ENCODE measurements at regions not wholly inside any gene's neighbourhood (a gene's known extent, or its start where the extent isn't known, plus 50 kb on each side); places are given as distances from the start of the nearest gene placed in this dataset.
"Not testable (repeated sequence)": the region's sequence is repeated elsewhere in the genome, so short reads cannot be mapped to it uniquely, and the experiment has no call there.

DNA sequence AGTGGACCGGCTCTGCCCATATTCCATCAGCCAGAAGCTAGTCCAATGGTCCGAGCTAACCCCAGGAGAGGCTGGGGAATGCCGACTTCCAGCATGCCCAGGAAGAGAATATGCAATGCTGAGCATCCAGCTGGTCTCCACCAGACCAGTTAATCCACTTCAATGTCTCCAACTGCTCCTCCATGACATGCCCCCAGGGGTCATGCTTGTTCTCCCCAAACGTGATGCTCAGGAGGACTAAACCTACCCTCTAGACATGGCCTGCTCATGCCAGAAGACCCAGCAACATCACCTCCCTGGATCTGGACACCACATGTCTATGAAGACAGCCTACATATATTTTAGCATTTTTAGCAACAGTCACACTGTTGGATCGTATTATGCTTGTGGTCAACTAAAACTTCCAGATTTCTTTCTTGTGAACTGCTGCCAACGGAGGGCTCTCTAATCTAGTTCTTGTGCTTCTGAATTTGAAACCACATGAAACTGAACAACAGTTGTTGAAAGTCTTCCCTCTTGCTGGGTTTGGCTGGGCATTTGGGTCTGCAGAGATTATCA lies 245.1 kb downstream of the SOX9 start:
- DNase-seq (ENCODE audit: low spot score) = no peak

DNA sequence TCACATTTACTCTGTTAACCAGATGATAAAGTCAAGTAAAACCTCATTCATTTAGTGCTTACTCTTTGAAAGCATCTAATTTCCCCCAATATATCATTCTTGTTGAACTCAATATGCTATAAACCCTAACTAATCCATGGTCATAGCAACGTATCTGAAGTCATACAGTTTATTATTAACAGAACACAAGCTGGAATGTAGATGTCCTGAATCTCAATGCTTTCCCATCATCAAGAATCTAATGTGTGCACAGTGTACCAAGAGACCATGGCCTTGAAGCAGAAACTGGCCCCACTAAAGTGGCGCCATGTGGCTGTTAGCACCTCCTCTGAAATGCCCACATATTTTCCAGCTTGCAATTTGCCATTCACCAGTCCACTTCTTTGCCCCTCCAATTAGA lies 245.8 kb downstream of the SOX9 start:
- DNase-seq (ENCODE audit: low spot score) = no peak

DNA sequence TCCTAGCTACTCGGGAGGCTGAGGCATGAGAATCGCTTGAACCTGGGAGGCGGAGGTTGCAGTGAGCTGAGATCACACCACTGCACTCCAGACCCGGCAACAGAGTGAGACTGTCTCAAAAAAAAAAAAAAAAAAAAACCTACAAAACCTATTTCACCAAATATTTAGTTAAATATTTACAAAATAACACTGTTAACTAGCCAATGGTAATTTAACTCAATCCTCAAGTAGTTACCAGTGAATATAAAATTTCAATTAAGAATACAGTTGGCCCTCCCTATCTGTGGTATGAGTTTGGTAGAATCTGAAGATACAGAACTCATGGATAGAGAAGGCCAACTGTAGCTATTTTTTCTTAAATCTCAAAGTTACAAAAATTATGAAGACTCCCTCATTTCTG lies 247.4 kb downstream of the SOX9 start:
- no peak for DNase-seq (ENCODE audit: low spot score)

DNA sequence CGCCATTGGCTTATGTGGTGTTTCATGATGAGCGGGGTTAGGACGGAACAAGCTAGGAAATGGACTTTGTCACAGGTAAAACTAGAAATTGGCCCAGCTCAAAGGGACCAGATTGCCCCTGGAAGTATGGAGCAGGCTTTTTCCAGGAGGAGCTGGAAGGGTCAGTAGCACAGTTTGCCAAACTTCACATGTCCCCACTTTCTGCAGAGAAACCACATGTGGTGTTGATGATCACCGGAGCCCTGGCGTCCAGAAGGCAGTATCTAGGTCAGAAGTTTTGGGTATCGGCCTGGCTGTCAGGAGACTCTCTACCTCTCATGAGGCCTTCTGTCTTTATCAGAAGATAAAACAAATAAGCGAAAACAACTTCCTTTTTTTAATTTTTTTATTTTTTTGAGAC lies 248.5 kb downstream of the SOX9 start:
- no peak for DNase-seq (ENCODE audit: low spot score)

DNA sequence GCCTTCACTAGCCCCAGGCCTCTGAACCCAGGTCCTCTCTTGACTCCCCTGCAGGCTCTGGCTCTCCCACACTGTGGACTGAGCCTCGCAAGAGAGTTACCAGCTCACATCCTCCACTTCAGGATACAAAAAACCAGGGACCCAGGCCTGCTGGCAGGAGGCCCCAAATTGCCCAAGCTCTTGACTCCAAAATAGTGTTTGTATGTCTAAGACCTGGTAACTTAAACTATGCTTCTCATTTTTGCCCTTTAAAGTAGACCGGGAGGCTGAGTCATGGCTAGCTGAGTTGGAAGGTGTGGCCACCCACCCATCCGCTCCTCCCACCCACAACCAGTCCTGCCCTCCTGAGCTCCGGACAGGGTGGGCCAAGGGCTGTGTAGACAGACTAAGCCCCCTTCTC lies 250.0 kb downstream of the SOX9 start:
- no peak for DNase-seq (ENCODE audit: low spot score)

DNA sequence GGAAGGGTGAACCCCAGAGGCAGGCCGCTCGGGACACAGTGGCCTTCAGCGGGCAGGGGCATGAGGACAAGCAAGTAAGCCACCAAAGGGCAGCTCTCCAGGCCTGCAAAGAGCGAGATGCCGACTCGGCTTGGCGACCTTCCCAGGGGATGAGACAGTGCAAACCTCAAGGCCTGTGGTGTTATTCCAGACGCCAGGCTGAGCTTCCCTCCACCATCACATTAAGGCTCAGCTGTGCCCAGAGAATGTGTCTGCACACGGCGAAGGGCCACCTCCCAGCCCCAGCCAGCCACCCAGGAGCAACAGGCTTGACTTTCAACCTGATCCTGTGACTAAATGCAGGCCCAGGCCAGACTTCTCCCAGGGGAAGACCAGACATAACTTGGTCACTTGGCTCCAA lies 251.4 kb downstream of the SOX9 start:
- DNase-seq (ENCODE audit: low spot score) = no peak

DNA sequence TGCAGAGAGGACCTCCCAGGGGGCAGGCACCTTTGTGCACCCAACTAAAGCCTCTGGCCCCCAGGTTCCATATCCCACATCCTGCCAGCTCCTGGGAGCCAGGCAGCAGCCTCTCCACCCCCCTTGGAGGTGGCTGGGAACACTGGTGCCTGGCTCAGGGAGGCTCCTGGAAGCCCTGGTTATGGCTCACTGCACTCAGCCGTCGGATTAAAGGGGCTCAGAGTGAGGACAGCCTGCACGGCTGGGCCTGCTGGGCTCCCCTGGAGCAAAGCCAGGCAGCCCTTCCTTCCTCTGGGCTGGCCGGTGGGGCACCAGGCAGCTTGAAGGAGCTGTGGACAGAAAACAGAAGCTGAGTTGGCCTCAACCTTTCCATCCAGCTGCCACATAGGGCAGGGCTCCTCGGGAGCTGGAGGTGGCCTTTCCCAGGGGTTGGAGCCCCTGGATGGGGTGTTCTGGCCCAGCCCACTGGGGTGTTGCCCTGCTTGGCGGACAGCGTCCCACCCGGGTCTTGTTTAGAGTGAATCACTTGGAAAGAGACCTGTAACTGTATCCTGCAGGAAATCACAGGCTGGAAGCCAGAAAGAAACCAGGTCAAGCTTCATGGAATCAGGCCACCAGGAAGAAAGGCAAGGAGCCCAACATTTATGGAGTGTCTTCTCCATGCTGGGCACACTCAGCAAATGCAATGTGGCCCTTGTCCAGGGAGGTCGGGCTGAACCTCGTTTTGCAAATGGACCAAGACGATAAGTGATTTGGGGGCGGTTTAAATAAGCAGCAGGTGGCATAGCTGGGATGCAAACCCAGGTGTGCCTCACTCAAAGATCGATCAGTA lies 253.3 kb downstream of the SOX9 start:
- DNase-seq (ENCODE audit: low spot score) = no peak

DNA sequence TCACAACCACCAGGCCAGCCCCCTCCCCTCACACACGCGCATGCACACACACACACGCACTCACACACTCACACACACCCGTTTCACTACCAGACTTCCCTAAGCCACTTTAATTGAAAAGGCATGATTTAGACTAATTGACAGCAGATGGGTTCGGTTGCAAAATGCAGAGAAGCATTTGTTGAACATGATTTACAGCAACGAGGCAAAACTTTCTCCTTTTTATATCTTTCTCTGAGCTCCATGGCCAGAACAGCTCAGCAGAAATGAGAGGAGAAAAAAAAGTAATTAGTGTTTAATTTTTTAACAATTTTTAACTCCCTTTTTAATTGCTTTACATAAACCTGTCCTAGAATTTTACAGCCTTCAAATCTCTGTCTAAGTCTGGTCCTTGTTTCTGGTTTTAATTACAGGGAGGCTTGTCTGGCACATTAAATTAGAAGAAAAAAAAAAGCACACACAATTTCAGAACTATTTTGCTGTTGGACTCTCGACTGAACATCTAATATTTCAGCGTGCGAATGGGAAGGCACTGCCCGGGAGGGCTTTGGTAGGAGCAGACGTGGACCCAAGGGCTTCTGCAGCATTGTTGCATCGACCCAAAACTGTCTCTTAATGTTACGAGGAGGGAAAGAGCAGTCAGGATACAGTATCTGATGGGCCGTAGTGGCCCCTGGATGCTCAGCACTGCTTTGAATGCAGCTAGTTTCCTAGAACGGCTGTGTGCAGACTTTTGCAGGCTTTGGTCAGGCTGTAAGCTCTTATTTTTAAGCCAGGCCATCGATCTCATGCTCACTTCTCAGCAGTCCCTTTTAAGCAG lies 255.9 kb downstream of the SOX9 start:
- DNase-seq (ENCODE audit: low spot score) = no peak

DNA sequence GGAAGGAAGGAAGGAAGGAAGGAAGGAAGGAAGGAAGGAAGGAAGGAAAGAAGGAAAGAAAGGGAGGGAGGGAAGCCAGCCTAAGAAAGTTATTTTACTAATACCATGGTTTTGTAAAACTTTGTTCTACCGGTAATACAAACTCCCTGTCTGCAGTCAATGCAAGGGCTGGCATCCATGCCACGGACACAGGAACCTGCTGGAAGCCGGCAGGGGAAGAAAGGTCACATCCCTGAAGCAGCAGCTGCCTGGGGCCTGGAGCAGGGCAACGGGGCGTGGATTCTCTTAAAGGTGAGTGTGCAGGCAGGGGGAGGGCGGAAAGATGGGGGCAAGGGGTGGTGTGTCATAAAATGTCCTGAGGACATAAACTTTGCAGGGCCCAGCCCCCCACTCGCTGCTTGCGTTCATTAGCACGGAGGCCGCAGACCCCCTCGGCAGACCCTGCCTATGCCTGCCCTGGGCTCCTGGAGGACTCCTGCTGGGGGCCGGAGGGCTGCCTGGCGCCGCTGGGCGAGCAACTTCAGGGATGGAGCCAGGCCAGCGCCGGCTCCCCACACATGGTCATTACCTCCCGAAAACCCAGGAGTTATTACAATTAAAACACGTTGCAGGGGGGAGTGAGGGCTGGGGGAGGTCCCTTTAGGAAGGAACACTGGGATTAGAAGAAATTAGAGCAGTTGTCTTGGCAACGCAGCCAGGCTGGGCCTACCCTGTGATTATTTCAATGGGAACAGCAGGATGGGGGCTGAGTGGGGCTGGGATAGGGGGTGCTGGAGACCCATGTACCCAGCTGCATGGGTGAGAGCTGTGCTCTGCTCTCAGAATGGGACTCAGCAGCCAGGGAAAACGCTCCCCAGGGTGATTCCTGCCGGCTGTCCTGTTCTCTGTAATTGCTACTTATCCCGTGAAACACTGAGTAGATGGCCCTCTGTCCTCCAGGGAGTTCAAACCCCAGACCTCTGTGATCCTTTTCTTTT lies 257.9 kb downstream of the SOX9 start:
- no peak for DNase-seq (ENCODE audit: low spot score)

DNA sequence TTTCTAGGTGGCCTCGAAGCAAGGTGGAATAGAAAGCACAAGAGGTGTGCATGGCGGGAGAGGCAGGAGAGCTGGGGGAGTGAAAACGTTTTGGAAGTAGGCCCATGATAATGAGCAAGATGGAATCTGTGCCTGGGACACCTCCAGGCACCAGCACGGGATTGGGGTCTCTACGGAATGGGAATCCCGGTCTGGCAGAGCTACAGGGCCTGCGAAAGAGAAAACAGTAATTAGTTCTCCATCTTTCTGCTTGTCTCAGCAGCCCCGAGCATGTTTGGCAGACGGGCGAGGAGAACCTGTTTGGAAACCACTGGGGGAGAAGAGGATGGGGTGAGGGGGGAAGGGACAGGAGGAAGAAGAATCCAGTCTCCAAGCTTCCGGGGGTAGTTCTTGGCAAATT lies 258.7 kb downstream of the SOX9 start:
- no peak for DNase-seq (ENCODE audit: low spot score)

DNA sequence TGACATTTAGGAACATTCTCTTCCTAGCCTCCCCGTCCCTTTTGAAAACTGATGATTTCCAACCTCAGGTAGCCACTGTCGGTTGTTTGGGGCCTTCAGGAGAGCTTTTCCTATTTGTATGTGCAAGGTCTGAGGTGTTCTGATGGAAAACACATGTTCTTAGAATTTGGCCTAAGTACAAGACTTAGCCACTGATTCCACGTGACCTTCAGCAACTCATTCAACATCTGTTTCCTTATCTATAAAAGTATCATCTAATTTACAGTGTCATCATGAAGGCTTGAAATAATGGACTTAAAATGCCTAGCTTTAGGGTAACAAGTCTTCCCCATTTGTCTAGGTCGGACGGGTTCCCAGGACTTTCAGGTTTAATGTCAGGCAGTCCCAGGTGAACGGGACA lies 259.3 kb downstream of the SOX9 start:
- DNase-seq (ENCODE audit: low spot score) = no peak

DNA sequence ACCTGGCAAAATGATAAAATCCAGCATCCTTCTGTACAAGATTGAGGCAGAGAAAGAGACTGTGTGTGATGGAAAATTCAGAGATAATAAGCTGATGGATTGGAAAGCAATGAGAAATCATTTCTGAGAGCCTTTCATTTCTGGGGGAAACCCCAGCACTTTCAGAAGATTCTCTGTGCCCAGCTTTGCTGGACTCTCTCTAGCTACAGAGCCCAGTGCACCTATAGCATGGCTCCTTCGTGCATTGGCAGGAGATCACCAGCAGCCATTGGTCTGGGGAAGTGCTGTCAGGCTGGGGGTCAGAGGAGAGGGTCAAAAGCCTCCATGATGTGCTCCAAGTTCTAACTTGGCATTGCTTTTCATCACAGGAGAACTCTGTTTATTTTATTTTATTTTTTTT lies 259.9 kb downstream of the SOX9 start:
- DNase-seq (ENCODE audit: low spot score) = no peak

DNA sequence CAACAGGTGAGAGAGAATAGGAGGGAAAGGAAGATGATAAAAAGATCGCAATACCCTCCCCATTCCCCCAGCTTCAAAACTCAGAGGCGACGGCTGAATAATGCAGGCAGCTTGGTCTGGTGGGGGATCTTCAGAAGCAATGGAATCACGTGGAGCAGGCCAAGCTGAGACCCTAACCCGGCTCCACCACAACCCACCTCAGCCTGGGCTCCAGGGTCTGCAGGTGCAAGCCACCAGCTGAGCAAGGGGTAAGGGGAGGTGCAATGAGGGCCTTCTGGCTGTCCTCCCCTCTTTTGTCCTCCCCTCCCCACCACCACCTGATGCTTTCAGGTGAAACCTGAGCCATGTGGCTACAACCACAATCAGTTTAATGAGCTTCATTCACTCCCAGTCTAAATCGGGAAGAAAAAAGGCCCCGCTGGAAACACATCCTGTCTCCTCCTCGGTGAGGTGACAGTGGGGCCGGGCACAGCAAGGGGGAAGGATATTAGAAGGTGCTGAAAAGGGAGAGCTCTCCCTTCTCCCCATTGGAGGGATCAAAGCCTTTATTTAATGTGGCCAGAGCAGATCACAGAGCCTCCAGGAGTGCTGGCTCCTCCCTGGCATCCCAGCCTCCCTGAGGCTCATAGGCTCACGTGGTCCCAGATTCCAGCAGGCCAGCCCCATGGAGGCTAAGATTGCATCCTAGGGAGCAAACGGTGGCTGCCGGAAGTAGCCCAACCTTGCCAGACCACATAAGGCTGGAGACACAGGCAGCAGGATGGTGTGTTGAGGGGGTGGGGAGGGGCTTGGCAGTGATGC lies 261.0 kb downstream of the SOX9 start:
- DNase-seq (ENCODE audit: low spot score) = no peak

DNA sequence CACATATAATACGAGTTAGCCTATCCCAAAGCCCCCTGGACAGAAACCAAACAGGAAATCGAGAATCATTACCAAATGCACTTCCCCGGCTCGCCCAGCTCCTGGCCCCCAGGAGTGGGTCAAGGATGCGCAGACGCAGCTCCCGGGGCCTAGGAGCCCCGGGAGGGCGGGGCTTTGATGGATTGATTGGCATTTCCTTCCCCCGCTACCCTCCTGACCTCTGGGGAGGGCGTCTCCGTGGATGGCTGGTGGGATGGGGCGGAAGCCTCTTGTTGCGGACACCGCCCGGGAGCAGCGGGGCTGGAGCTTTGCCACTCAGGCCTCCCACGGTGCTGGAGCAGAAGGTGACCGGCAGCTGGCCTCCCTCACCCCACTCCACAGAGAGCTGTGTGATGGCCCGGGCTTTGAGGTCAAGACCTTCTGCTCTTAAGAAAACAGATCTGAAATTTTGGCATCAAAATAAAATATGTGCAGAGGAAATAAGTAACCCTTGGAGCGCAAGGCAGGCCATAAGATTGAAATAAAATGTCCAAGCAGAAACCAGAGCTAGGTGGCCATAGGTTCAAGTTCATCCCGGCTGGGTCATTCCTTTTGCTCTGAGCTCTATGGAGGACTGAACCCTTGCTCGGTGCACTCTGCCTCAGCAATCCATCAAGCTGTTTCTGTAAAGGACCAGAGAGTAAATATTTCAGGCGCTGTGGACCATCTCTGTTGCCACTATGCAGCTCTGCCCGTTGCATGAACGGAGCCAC lies 262.3 kb downstream of the SOX9 start:
- no peak for DNase-seq (ENCODE audit: low spot score)

DNA sequence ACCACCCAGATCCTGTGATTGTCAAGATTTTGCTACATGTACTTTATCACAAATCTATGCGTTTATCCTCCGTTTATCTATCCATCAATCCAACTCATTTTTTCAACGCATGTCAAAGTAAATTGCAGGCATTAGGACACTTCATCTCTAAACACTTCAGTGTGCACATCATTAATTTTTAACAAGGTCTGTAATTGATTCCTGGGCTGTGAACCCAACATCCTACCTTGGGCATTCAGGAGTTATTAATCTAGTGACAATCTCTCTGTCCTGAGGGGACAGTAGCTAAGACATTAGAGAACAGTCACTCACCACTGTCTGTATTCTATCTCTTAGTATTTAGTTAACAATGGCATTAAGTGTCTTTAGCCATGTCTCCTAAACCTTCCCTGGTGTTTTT lies 264.7 kb downstream of the SOX9 start:
- DNase-seq (ENCODE audit: low spot score) = no peak

DNA sequence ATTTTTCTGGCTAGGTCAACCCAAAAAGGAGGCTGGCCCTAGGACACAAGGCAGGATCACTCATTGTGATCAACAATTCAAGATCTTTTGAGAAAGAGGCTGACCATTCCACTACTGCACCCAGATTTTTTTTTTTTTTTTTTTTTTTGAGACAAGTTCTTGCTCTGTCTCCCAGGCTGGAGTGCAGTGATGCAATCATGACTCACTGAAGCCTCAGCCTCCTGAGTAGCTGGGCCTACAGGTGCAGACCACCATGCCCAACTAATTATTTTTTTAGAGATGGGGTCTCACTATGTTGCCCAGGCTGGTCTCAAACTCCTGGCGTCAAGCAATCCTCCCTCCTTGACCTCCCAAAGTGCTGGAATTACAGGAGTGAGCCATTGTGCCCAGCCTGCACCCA lies 265.4 kb downstream of the SOX9 start:
- not testable (repeated sequence) for DNase-seq (ENCODE audit: low spot score)

DNA sequence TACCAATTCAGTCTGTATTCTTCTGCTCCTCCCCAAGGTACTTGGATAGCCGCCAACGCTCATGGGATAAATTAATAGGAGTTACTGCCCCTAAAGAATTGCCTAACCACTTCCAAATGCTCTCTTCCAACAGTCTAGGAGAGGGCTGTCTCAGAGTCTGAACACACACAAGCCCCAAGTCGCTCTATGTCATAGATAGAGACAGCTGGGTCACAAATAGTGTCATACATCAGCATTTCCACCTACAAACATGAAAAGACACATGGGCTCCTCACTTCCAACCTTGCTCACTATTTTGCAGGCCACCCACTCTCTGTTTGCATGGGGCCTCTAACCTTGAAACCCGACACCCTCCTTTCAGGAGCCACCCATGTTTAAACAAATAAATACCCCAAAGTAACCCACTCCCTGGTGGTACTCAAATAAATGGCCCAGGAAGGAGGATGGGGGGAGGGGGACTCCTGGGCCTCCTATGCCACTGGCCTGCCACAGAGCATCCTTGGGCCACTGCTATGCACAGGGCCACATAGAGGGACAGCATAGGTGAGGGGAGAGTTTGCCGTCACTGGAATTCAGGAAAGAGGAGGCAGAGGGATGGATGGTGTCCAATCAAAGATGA lies 265.9 kb downstream of the SOX9 start:
- DNase-seq (ENCODE audit: low spot score) = peak; percentile 39

DNA sequence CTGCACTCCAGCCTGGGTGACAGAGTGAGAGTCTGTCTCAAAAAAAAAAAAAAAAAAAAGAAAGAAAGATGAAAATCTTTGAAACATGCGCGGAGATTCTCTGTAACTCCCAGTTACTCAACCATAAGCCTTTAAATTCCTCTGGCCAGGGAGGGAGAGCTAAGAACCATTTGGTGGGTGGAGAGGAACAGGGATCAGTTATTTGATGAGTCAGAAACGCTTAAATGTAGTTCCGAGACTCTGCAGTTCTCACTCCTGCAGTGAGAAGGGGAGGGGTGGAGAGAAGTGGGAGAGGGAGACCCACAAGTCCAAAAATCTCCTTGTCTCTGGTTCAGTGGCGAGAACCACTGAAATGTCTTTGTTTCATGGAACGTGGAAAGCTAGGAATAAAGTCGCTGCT lies 266.7 kb downstream of the SOX9 start:
- DNase-seq (ENCODE audit: low spot score) = peak; percentile 44

DNA sequence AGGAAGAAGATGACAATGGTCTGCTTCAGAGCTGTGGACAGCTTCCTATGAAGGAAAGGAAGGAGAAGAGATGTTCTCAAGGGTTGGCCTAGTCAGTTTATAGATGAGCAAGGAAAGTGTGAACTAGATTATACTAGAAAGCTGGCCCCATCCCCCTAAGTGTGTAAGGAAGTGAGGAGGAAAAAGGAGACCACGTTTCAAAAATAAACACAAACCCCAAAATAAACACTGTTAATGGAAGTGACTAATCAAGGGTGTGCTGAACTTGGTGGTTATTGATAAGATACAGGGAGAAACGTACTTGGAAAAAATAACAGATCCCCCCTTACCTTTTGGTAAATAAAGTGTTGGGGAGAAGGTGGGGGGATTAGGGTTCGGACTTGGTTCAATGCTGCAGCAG lies 267.1 kb downstream of the SOX9 start:
- DNase-seq (ENCODE audit: low spot score) = no peak

Data from HT-29 (cell line).